GM21528 (cell line): ENCODE measurements at regions not wholly inside any gene's neighbourhood (a gene's known extent, or its start where the extent isn't known, plus 50 kb on each side); places are given as distances from the start of the nearest gene placed in this dataset.
"Not testable (repeated sequence)": the region's sequence is repeated elsewhere in the genome, so short reads cannot be mapped to it uniquely, and the experiment has no call there.

Experiments used
- ATAC-seq: cut with Tn5 transposase; IDR thresholded peaks from one replicate; pipeline ENCODE4 v1.9.1; 2021; ENCODE audit warnings: mild to moderate bottlenecking, moderate library complexity; ENCODE audit not compliant: unreplicated experiment, low FRiP score

- no peak for ATAC-seq
These were observed 158.6 kb upstream of the PITRM1 start for GRCh38 chr10:3331187-3331586.

DNA sequence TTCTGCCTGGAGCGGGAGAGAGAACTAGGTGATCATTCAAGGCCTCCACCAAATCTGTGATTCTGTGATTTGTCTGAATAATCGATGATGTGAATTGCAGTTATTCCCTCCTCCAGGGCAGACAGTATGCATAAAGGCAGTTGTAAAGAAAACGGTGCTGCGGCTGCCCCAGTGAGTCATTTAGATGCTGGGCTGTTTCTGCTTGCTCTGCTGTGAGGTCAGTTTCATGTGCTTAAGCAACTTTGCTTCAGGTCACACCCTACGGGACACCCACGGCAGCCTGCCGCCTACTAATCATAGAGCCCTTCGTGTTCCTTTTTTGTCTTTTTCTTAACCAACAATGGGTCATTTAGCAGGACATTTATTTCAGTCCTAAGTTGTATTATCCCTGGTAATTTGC lies 158.1 kb upstream of the PITRM1 start:
- ATAC-seq = no peak

DNA sequence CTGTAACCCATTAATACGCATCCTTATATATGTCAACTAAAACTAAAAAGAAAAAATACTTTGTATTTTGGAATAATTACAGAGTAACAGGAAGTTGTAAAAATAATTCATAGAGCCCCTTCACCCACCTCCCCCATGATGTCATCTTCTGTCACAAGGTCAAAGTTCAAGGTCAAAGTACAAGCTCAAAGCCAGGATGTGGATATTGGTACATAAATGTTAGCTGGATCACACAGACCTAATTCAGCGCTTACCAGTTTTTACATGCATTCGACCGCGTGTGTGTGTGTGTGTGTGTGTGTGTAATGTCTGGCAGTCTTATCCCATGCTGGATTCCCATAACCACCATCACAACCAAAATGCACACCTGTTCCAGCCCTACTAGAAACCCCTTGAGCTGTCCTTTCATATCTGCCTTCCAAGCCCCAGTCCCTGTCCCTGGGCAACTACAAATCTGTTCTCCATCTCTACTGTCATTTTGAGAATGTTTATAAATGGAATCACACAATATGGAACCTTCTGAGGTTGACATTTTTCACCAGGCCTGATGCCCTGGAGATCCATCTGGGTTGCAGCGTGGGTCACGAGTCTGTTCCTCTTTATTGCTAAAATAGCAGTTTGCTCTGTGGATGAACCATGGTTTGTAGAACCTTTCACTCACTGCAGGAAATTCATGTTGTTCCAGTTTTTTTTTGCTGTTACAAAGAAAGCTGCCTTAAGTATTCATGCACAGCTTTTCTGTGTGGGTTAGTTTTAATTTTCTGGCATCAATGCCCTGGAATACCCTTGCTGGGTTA lies 153.6 kb upstream of the PITRM1 start:
- no peak for ATAC-seq

GRCh38 chr10:3324612-3325038 lies 152.0 kb upstream of the PITRM1 start:
- no peak for ATAC-seq

GRCh38 chr10:3323865-3324498 lies 151.4 kb upstream of the PITRM1 start:
- ATAC-seq = no peak

- ATAC-seq = no peak
These were observed 148.5 kb upstream of the PITRM1 start for GRCh38 chr10:3321123-3321522.

GRCh38 chr10:3319811-3320226 lies 147.2 kb upstream of the PITRM1 start:
- ATAC-seq = no peak

- not testable (repeated sequence) for ATAC-seq
These were observed 145.9 kb upstream of the PITRM1 start for GRCh38 chr10:3318480-3318807.

- not testable (repeated sequence) for ATAC-seq
These were observed 145.2 kb upstream of the PITRM1 start for GRCh38 chr10:3317553-3318479.

DNA sequence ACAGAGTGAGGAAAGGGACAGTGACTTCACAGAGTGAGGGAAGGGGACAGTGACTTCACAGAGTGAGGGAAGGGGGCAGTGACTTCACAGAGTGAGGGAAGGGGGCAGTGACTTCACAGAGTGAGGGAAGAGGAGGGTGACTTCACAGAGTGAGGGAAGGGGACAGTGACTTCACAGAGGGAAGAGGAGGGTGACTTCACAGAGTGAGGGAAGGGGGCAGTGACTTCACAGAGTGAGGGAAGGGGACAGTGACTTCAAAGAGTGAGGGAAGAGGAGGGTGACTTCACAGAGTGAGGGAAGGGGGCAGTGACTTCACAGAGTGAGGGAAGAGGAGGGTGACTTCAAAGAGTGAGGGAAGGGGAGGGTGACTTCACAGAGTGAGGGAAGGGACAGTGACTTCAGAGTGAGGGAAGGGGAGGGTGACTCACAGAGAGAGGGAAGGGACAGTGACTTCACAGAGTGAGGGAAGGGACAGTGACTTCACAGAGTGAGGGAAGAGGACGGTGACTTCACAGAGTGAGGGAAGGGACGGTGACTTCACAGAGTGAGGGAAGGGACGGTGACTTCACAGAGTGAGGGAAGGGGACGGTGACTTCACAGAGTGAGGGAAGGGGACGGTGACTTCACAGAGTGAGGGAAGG lies 142.0 kb upstream of the PITRM1 start:
- ATAC-seq = not testable (repeated sequence)

DNA sequence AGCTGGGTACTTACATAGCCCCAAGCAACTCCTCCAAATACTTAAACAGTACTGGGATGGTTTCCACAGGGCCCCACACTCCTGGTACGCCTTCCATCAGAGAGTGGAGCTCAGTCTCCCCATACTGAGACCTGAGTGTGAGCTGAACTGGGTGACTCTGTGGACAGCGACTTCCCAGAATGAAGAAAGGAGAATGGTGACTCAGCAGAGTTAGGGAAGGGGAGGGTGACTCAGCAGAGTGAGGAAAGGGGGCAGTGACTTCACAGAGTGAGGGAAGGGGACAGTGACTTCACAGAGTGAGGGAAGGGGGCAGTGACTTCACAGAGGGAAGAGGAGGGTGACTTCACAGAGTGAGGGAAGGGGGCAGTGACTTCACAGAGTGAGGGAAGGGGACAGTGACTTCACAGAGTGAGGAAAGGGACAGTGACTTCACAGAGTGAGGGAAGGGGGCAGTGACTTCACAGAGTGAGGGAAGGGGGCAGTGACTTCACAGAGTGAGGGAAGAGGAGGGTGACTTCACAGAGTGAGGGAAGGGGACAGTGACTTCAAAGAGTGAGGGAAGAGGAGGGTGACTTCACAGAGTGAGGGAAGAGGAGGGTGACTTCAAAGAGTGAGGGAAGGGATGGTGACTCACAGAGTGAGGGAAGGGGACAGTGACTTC lies 141.3 kb upstream of the PITRM1 start:
- not testable (repeated sequence) for ATAC-seq

GRCh38 chr10:3312403-3312940 lies 139.9 kb upstream of the PITRM1 start:
- no peak for ATAC-seq

DNA sequence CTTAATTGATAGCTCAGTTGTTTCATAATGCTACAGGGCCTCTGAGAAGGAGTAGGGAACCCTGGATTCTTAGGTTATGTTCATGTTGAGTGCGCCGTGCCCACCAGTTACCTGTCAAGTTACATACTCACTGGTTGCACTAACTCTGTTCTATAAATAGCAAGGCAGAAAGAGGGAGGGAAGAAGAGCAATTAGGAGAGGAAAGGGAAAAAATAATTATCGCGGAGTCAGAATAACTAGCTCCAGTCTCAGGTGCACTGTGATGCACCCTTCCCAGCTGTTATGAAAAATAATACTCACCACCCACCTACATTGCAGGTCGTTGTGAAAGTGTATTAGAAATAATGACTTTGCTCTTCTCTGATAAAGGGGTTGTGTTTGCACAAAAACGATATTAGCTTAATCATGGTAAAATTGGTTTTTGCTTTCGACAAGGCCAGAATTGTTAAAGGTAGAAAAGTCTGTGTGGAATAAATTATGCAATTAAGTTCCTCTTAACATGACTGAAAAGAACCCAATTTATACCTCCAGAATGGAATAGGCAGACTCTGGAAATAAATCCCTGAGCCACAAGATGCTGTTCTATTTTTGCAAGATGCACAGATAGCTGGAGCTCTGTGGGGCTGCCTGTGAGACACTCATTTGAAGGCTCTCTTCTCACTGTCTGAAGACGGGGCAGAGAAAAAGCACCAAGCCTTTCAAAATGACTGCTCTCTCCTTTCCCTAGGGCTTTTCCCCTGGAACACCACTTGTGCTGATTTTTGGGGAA lies 137.6 kb upstream of the PITRM1 start:
- ATAC-seq = no peak

- ATAC-seq = no peak
These were observed 133.5 kb upstream of the PITRM1 start for GRCh38 chr10:3306050-3306449.

- no peak for ATAC-seq
These were observed 123.1 kb upstream of the PITRM1 start for GRCh38 chr10:3295582-3296151.

DNA sequence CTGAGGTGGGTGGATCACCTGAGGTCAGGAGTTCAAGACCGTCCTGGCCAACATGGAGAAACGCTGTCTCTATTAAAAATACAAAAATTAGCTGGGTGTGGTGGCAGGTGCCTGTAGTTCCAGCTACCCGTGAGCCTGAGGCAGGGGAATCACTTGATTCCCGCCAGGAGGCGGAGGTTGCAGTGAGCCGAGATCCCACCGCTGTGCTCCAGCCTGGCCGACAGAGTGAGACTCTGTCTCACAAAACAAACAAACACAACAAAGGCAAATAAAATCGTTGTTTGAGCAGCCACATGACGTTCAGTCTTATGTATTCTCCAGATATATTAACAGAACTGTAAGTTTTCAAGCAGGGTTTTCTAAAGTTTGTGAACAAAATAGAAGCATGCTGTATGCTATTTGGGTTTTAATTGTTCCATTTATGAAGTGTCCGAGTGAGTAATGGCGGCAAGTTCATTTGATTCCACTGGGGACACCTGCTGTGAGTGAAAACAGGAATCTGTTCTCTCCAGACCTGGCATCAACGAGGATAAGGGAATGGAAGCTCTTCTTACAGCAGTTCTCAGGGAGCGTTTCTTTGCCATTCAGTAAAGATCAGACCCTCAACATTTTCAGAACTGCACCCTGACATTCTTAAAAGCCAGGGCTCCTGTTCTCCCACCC lies 122.5 kb upstream of the PITRM1 start:
- no peak for ATAC-seq

DNA sequence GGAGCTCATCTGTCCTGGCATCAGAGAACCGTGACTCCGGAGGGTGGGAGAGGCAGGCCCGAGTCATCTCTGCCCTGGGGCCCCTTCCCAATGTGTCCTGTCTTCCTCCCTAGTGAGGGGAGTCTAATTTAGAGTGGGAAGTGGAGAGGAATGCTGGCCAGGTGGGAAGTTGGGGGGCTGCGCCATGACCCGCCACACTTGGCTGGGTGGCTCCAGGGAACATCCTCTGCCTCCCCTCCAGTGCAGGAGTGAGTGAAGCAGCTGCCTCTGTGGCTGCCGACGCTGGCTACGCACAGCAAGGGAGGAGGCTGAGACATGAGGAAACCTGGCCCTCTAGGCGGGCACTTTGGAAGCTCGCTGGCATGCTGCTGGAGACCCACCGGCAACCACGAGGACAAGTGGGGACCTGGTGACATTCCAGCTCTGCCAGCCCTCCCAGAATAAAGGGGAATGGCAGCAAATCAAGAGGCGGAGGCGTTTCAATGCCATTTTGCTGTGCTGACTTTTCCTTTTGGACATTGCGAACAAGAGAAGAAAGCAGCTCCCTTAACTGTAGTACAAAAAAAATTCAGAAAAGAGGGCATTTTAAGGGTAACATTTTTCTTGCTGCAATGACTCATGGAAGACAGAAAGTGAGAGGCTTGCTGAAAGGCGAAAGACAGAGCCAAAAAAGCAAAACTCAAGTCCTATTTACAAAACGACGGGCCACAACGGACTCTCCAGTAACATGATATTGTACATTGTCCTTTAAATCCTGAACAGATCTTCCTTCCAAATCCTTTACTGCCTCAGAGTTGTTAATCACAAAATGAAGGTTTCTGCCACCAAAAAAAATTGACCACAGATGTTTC lies 121.2 kb upstream of the PITRM1 start:
- no peak for ATAC-seq
